Sigmoid colon (tissue), 6 donors: ENCODE measurements at regions not wholly inside any gene's neighbourhood (a gene's known extent, or its start where the extent isn't known, plus 50 kb on each side); places are given as distances from the start of the nearest gene placed in this dataset.
A peak's percentile ranks its signal among the peaks of the same experiment; 100 is the strongest.

ENCODE experiments used
- DNase-seq: peaks from one replicate; pipeline ENCODE4 v3.0.0-alpha.2; 2019
- H3K27ac ChIP-seq, 4 donors: fragments of 200-600 bp; sonication (generic); one replicate each; pipeline ENCODE4 v1.5.1; 2016 to 2019; ENCODE audit warnings: mild to moderate bottlenecking in 1 of 4
- H3K27me3 ChIP-seq, 3 donors: fragments of 200-600 bp; sonication (generic); one replicate each; pipeline ENCODE4 v1.5.1; 2019; ENCODE audit warnings: mild to moderate bottlenecking in 1 of 3
- H3K36me3 ChIP-seq, 4 donors: fragments of 200-600 bp; sonication (generic); one replicate each; pipeline ENCODE4 v1.5.1; 2016 to 2019
- H3K4me1 ChIP-seq, 4 donors: fragments of 200-600 bp; sonication (generic); one replicate each; pipeline ENCODE4 v1.5.1; 2017 to 2019
- H3K4me3 ChIP-seq, 4 donors: fragments of 200-600 bp; sonication (generic); one replicate each; pipeline ENCODE4 v1.5.1; 2017 to 2019; ENCODE audit warnings: mild to moderate bottlenecking in 2 of 4, moderate library complexity in 1 of 4
- H3K9me3 ChIP-seq, 4 donors: fragments of 200-600 bp in 3 of 4; sonication (generic) in 3 of 4; one replicate each; pipeline versions ENCODE4 v1.5.1 to v1.6.1; 2013 to 2019
- CTCF ChIP-seq, 4 experiments: fragments of 450-650 bp in 3 of 4; fragments of 200-600 bp in 1 of 4; IDR thresholded peaks; one replicate each; pipeline ENCODE4 v1.5.1; 2016 to 2019; ENCODE audit warnings: antibody characterized with exemption in 4 of 4, mild to moderate bottlenecking in 3 of 4, moderate library complexity in 2 of 4
- EP300 ChIP-seq, 4 donors: sonication (generic); formaldehyde crosslinking; IDR thresholded peaks; one replicate each; pipeline ENCODE4 v1.6.1; 2017; ENCODE audit warnings: antibody characterized with exemption in 4 of 4
- POLR2A ChIP-seq, 2 donors: fragments of 450-650 bp; IDR thresholded peaks; one replicate each; pipeline ENCODE4 v1.6.1; 2016; ENCODE audit warnings: antibody characterized with exemption in 2 of 2, mild to moderate bottlenecking in 2 of 2, moderate library complexity in 2 of 2
- POLR2AphosphoS5 ChIP-seq, 4 donors: sonication (generic); formaldehyde crosslinking; IDR thresholded peaks; one replicate each; pipeline ENCODE4 v1.6.1; 2017; ENCODE audit warnings: antibody characterized with exemption in 4 of 4
- WGBS, 2 donors: extraction: QIAGEN DNeasy Blood & Tissue Kit; methylation state at CpG; one replicate each; pipeline ENCODE4 v1.1.7; 2013; 5-methylcytosine and 5-hydroxymethylcytosine counted together
- intact Hi-C: fragments of 100-400 bp; cut with DNase I; formaldehyde crosslinking; loops from one replicate; pipeline ENCODE4 v1.15.1; 2023
- donor health status: healthy with polysubstance abuse.
- donor health status: healthy.

- Histone ChIP-seq H3K36me3 (no peaks in the 10 kb centered on the region), H3K9me3 (no peaks in the 10 kb centered on the region), H3K27ac (no peak overlapping the region), H3K27me3 (no peaks in the 10 kb centered on the region), H3K4me3 (no peak overlapping the region), H3K4me1 (peaks cover 0 to 13% (median 9%) of the 10 kb centered on the region in 4 donors)
- intact Hi-C loops = no loop called here
- no peak for DNase-seq
- WGBS, 2 donors = 64 to 68% methylated on average over 5 of the region's 5 CpGs
- TF ChIP-seq CTCF (IDR thresholded peaks at IDR 0.05) (no peak), EP300 (IDR thresholded peaks at IDR 0.05) (no peak), POLR2A (IDR thresholded peaks at IDR 0.05) (no peak), POLR2AphosphoS5 (IDR thresholded peaks at IDR 0.05) (no peak)
These were observed 58.0 kb upstream of the MYL10 start for GRCh38 chr7:101687081-101687480.

GRCh38 chr7:101687791-101688182, 58.7 kb upstream of the MYL10 start:
- no peaks in the 10 kb centered on the region for H3K9me3 ChIP-seq
- peak overlapping the region in 1 of 4 donors; percentile 28 for H3K4me3 ChIP-seq
- H3K4me1 ChIP-seq = peaks cover 0 to 13% (median 9%) of the 10 kb centered on the region in 4 donors
- 67 to 70% methylated on average over 3 of the region's 3 CpGs for WGBS, 2 donors
- DNase-seq = no peak
- H3K27ac ChIP-seq = no peak overlapping the region
- H3K27me3 ChIP-seq = no peaks in the 10 kb centered on the region
- no peaks in the 10 kb centered on the region for H3K36me3 ChIP-seq
- TF ChIP-seq POLR2AphosphoS5 (IDR thresholded peaks at IDR 0.05) = no peak
- TF ChIP-seq EP300 (IDR thresholded peaks at IDR 0.05) = no peak
- TF ChIP-seq POLR2A (IDR thresholded peaks at IDR 0.05) = no peak
- TF ChIP-seq CTCF (IDR thresholded peaks at IDR 0.05) = no peak
- intact Hi-C loops = loop anchor here (1.0 to 2.0 kb wide), 4 partner anchors 55 to 585 kb away; no protein-coding TSS in a partner anchor

- Histone ChIP-seq H3K27ac (no peak overlapping the region), H3K36me3 (no peaks in the 10 kb centered on the region), H3K9me3 (no peaks in the 10 kb centered on the region), H3K27me3 (no peaks in the 10 kb centered on the region), H3K4me1 (peaks cover 0 to 13% (median 9%) of the 10 kb centered on the region in 4 donors), H3K4me3 (peak overlapping the region in 3 of 4 donors; percentile 10 to 34 (median 28))
- 4 to 7% methylated on average over 43 of the region's 43 CpGs for WGBS, 2 donors
- intact Hi-C loops = loop anchor here (1.0 to 2.0 kb wide), 4 partner anchors 54 to 584 kb away; no protein-coding TSS in a partner anchor
- DNase-seq = peak; percentile 88
- TF ChIP-seq CTCF (IDR thresholded peaks at IDR 0.05) = peak; percentile 92 to 95 (median 93)
- TF ChIP-seq EP300 (IDR thresholded peaks at IDR 0.05) = no peak
- TF ChIP-seq POLR2A (IDR thresholded peaks at IDR 0.05) = no peak
These were observed 59.2 kb upstream of the MYL10 start for GRCh38 chr7:101688183-101688831.

- H3K27ac ChIP-seq = no peak overlapping the region
- intact Hi-C loops = loop anchor here (1.0 to 2.0 kb wide), 4 partner anchors 54 to 583 kb away; no protein-coding TSS in a partner anchor
- peaks cover 0 to 13% (median 9%) of the 10 kb centered on the region in 4 donors for H3K4me1 ChIP-seq
- WGBS, 2 donors = 67 to 77% methylated on average over 15 of the region's 15 CpGs
- H3K36me3 ChIP-seq = no peaks in the 10 kb centered on the region
- H3K9me3 ChIP-seq = no peaks in the 10 kb centered on the region
- TF ChIP-seq CTCF (IDR thresholded peaks at IDR 0.05) (no peak), EP300 (IDR thresholded peaks at IDR 0.05) (no peak), POLR2A (IDR thresholded peaks at IDR 0.05) (no peak), POLR2AphosphoS5 (IDR thresholded peaks at IDR 0.05) (no peak)
- no peak for DNase-seq
- no peak overlapping the region for H3K4me3 ChIP-seq
- H3K27me3 ChIP-seq = no peaks in the 10 kb centered on the region
These were observed 60.2 kb upstream of the MYL10 start for GRCh38 chr7:101688995-101689907.
